GM21529 (cell line): ENCODE measurements at regions not wholly inside any gene's neighbourhood (a gene's known extent, or its start where the extent isn't known, plus 50 kb on each side); places are given as distances from the start of the nearest gene placed in this dataset.
"Not testable (repeated sequence)": the region's sequence is repeated elsewhere in the genome, so short reads cannot be mapped to it uniquely, and the experiment has no call there.

Experiments
- ATAC-seq: cut with Tn5 transposase; IDR thresholded peaks from one replicate; pipeline ENCODE4 v1.9.1; 2021; ENCODE audit not compliant: unreplicated experiment

DNA sequence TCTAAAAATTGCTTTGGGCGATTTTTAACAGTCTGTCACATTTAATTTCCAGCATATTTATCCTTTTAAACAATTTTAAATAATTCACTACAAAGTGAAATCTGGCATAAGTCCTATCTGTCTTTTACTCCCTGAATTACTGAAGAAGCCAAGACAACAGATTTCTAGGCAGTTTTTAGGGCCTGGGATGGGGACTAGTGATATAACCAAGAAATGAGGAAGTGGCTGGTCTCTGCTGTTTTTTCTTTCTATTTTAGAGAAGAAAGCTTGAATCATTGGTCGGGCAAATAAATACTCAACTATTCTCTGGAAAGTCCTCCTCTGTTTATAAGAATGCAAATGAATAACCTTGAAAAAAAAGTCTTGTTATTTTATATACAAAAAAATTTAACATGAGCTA is 79.7 kb upstream of the SSBP2 start:
- ATAC-seq: no peak

DNA sequence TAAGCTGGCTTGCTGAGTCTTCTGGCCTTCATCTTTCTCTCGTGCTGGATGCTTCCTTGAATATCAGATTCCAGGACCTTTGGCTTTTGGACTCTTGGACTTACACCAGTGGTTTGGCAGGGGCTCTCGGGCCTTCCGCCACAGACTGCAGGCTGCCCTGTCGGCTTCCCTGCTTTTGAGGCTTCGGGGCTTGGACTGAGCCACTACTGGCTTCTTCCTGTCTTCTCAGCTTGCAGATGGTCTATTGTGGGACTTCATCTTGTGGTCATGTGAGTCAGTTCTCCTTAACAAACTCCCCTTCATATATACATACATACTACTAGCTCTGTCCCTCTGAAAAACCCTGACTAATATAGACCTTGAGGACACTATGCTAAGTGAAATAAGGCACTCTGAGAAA is 78.3 kb upstream of the SSBP2 start:
- ATAC-seq: no peak

DNA sequence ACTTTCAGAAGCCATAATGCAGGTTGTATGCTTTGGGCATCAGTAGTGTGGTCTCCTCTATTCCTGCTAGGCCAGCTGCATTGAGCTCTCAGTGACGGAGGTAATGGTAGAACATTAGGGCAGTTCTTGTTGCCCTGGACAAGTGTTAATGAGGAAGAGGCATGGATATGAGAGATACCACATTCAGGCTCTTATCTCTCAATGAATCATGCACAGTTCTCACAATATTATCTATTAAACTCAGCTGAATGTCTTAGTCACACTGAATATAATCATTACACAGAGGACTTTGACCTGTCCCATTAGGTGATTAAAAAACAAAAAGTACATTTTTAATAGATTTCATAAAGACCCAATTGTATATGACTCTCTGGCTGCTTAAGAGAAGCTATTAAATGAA is 76.6 kb upstream of the SSBP2 start:
- ATAC-seq: no peak

DNA sequence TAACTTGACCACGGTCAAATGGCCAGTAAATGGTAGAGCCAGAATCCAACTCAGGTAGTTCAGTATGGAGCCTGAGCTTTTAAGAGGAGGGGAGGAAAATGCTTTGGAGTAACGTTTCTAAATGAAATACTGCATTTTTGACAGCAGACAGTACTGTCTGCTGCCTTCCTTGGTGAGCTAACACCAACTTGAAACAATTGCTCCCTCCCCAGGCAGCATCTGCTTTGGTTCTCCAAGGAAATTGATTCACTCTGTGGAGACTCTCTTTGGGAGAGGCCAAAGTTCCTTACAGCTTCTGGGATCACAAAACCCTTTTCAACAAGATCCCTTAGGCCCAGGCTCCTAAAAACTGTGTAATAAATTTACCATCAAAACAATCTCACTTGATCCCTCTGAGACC is 75.2 kb upstream of the SSBP2 start:
- ATAC-seq: no peak

DNA sequence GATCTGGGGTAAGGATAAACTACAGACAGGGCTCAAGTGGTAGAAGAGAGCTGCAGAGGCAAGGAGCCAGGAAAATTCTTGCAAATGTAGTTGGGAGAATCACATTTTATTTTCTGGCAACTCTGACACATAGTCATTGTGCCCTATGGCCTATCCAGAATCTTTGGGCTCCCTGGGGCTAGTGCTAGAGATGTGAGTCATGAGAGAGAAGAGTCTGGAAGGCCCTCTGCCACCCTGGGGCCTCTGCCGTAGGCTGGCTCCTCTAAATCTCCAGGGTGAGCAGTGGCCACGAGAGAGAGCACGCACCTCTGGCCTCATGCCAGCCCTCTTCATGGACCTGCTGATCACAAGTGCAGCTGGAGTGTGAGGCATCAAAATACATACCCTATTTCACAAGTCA is 74.3 kb upstream of the SSBP2 start:
- no peak for ATAC-seq

DNA sequence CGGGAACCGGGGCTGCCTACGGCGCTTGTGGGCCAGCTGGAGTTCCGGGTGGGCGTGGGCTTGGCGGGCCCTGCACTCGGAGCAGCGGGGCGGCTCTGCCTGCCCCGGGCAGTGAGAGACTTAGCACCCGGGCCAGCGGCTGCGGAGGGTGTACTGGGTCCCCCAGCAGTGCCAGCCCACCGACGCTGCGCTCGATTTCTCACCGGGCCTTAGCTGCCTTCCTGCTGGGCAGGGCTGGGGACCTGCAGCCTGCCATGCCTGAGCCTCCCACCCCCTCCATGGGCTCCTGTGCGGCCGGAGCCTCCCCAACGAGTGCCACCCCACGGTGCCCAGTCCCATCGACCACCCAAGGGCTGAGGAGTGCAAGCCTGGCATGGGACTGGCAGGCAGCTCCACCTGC is 72.8 kb upstream of the SSBP2 start:
- ATAC-seq: not testable (repeated sequence)

DNA sequence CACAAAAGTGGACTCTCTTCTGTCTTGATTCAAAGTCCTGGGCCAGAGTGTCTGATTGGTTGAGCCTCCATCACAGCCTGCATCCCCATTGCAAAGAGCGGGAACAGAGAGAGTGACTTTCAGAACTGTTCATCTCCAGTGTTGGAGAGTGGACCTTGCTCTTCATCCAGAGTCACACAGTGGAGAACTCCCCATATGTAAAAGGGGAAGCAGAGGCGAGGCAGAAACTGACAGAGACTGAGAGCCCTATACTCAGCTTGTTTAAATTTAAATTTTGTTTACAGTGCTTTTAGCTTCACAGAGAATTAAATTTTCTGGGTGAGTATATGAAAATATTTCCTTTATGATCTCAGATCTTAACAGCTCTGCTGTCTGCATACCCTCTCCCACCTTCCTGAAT is 70.0 kb upstream of the SSBP2 start:
- no peak for ATAC-seq

DNA sequence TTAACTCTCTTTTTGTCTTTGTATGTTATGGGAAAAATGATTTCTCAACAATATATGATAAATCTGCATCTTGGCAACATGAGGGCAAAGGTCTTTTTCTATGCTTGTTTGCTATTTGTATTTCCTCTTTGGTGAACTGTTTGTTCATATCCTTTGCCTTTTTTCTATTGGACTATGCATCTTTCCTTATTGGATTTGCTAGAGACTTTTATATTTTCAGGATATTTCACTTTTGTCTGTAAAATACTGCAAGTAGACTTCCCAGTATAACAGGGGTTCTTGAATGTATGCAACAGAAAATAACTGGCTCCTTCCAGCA is 69.4 kb upstream of the SSBP2 start:
- ATAC-seq: no peak

DNA sequence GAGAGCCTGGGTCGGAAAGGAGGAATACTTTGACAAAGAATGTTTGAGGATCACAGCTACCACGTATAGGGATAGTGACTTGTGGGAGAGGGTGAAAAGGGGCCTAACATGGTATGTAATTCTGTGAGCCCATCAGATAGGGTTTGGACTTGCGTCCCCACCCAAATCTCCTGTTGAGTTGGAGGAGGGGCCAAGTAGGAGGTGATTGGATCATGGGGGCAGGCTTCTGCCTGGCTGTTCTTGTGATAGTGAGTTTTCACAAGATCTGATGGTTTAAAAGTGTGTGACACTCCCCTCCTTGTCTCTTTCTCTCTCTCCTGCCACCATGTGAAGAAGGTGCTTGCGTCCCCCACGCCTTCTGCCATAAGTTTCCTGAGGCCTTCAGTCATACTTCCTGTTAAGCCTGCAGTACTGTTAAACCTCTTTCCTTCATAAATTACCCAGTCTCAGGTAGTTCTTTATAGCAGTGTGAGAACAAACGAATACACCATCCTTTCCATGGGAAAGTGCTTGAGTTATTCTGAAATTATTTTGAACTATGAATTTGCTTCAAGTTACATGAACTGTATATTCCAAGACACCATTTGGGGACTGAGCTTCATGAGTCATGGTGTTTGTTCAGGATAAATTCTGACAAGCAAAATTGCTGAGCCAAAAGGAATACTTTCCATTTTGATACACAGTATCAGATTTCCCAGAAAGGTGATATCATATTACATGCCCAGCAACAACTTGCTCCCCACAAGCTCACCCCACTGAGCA is 68.8 kb upstream of the SSBP2 start:
- no peak for ATAC-seq

DNA sequence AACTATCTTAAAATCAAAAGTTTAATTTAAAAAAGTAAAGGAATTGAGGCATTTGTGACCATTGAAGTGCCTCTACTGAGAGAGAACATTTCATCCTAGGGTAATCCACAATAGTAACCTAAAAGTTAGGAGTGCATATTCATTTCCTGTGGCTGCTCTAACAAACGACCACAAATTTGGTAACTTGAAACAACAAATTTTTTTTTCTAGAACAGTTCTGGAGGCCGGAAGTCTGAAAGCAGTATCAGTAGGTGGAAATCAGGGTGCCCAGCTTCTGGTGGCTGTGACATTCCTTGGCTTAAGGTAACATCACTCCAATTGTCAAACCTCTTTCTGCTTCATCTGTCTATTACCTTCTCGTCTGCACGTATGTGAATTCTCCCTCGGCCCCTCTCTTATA is 67.1 kb upstream of the SSBP2 start:
- no peak for ATAC-seq

DNA sequence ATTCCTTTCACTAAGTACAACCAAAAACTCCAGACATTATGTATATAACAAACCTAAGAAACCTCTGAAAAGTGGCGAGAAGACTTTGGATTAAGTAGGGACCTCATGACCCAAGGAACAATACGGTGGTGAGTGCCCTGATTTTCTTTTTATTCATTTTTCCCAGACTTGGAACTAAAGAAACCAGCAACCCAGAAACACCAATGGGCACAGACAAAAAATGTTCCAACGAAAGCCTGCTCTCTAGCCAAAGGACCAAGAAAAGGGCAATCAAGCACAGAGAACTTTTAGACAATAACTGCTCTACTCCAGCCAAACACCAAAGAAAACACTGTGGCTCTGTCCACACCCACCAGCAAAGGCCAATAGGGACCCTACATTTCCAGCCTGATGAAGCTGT is 66.2 kb upstream of the SSBP2 start:
- ATAC-seq: no peak

DNA sequence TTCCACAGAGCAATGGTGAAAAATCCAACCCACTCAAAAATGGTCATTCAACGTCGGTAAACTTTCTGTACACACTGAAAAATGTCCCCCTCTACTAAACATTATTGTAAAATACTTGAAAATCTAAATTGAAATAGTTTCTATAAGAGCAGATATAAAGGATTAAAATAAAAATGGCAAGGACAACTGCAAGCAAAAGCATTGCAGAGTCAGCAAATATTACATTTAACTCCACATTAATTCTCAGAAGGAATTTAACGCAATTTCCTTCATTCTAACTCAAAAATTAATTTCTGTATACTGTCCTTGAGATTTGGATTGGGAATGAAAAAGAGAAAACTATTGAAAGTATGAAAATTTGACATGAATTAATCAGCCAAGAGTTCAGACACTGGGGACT is 64.4 kb upstream of the SSBP2 start:
- ATAC-seq: no peak

DNA sequence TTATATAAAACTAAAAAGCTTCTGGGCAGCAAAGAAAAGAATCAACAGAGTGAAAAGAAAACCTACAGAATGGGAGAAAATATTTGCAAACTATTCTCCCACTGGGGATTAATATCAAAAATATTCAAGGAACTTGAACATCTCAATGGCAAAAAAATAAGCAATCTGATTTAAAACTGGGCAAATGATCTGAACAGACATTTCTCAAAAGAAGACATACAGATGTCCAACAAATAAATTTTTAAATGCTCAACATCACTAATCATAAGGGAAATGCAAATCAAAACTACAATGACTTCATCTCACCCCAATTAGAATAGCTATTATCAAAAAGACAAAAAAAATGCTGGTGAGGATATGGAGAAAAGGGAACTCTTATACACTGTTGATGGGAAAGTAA is 57.2 kb upstream of the SSBP2 start:
- ATAC-seq: no peak

DNA sequence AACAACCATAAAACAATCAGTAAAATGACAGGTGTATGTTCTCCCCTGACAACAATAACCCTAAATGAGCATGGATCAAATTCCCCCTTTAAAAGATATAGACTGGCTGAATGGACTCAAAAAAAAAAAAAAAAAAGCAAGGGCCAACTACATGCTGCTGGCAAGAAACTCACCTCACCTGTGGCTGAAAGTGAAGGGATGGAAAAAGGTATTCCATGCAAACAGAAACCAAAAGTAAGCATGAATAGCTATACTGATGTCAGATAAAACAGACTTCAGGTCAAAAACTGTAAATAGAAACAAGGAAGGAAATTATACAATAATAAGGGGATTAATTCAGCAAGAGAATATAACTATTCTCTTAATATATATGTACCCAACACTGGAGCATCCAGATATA is 54.2 kb upstream of the SSBP2 start:
- no peak for ATAC-seq

DNA sequence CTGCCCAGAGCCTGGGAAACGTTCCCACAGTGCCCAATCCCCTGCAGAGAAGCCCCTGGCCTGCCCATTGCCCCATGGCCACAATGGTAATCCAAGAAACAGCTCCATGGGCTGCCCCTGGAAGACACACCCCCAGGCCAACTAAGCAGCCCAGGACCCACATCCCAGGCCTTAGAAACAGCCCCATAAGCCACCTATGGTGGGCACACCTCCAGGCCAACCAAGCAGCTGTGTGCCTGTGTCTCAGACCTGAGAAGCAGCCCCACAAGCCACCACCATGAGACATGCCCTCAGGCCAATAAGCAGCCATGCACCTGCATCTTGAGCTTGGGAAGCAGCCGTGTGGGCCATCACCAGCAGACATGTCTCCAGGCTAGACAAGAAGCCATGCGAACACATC is 52.9 kb upstream of the SSBP2 start:
- ATAC-seq: no peak

DNA sequence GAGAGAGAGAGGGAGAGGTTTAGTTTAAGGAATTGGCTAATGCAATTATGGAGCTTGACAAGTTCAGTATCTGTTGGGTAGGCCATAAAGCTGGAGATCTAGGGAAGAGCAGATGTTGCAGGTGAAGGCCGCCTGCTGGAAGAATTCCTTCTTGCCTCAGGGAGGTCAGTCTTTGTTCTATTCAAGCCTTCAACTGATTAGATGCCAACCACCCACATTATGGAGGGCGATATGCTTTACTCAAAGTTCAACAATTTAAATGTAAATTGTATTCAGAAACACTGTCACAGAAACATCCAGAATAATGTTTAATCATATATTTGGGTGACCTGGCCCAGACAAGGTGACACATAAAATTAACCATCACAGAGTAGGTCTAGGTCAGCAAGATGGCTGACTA is 51.7 kb upstream of the SSBP2 start:
- ATAC-seq: no peak

DNA sequence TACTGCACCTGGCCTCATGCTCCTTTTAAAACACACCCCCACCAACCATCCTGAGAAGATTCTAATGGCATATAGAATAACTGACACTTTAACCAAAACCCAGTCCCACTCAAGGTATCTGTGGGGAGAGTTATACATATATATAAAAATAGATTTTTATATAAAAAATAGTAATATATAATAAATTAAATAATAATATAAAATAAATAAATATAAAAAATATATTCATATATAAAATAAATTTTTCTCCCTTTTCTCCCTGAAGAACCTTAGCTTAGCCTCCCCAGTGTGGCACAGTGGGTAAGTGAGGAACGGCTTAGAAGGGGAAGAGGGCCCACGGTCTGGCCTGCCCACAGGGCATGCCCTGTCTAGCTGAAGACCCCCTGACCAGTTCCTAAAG is 51.1 kb upstream of the SSBP2 start:
- ATAC-seq: no peak

DNA sequence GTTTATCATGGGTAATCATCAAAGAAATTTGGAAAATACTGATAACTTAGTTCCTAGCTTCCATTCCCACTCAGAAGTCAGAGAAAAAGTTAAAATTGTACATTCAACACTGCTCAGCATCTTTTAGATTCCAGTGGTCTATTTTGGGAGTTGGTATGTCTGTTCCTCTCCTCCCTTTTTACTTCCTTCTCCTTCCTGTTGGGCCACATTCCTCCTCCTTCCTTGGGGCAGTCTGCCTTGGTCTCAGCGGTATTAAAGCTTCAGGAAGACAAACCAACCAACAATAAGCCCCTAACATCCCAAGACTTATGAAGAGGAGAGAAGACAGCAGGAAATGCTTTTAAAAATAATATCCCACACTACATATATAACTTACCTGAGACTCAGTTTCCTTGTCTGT is 49.9 kb upstream of the SSBP2 start:
- no peak for ATAC-seq
